Adrenal gland (tissue), 9 donors: ENCODE measurements at regions not wholly inside any gene's neighbourhood (a gene's known extent, or its start where the extent isn't known, plus 50 kb on each side); places are given as distances from the start of the nearest gene placed in this dataset.

ENCODE experiments used
- DNase-seq, 7 donors: peaks; one replicate each; pipeline ENCODE4 v3.0.0-alpha.2; 2019 to 2020
- H3K27ac ChIP-seq, 5 donors: fragments of 200-600 bp; sonication (generic) in 4 of 5; 1 replicate in 3 of 5; 2 replicates in 2 of 5; pipeline versions ENCODE4 v1.5.1 to v1.8.0; 2016 to 2020; ENCODE audit warnings: mild to moderate bottlenecking in 1 of 5
- H3K27me3 ChIP-seq: fragments of 200-600 bp; 2 replicates; pipeline ENCODE4 v1.8.0; 2021
- H3K36me3 ChIP-seq, 2 donors: fragments of 200-600 bp; replicated peaks in 1 of 2; 1 replicate in 1 of 2; 2 replicates in 1 of 2; pipeline versions ENCODE4 v1.5.1 to v1.8.0; 2018 to 2022
- H3K4me1 ChIP-seq, 2 donors: fragments of 200-600 bp; replicated peaks in 1 of 2; 1 replicate in 1 of 2; 2 replicates in 1 of 2; pipeline versions ENCODE4 v1.5.1 to v1.8.0; 2018 to 2021
- H3K4me3 ChIP-seq, 4 donors: fragments of 200-600 bp; sonication (generic) in 3 of 4; one replicate each; pipeline ENCODE4 v1.5.1; 2016 to 2018
- H3K9me3 ChIP-seq, 3 donors: fragments of 200-600 bp; sonication (generic) in 1 of 3; replicated peaks in 1 of 3; 1 replicate in 2 of 3; 2 replicates in 1 of 3; pipeline versions ENCODE4 v1.5.1 to v1.8.0; 2016 to 2021
- POLR2A ChIP-seq, 2 donors: fragments of 450-650 bp; IDR thresholded peaks; one replicate each; pipeline ENCODE4 v1.6.1; 2017; ENCODE audit warnings: antibody characterized with exemption in 2 of 2, mild to moderate bottlenecking in 2 of 2, moderate library complexity in 1 of 2
- WGBS, 4 donors: extraction: QIAGEN DNeasy Blood & Tissue Kit in 2 of 4; methylation state at CpG; one replicate each; pipeline versions ENCODE4 v1.1.5 to v1.1.7; 2013 to 2017; 5-methylcytosine and 5-hydroxymethylcytosine counted together
- intact Hi-C, 2 donors: fragments of 100-400 bp; cut with DNase I; formaldehyde crosslinking; loops; one replicate each; pipeline versions ENCODE4 v1.14.1 to v1.15.0; 2022 to 2023
- TF ChIP-seq, protein P1 (sequence below), 6 experiments: fragments of 450-650 bp in 4 of 6; fragments of 200-600 bp in 2 of 6; sonication (generic) in 1 of 6; IDR thresholded peaks; 1 replicate in 5 of 6; 2 replicates in 1 of 6; pipeline versions ENCODE4 v1.5.1 to v1.8.0; 2016 to 2021; ENCODE audit warnings: antibody characterized with exemption in 6 of 6, mild to moderate bottlenecking in 2 of 6, moderate library complexity in 1 of 6
- donor health status: healthy with polysubstance abuse.
- donor health status: Bipolar disorder and iron deficiency.
- donor health status: DM: yes; HTN: yes; CAD: no.
- donor health status: DM: no; HTN: no; CAD: no.
- donor health status: DM: no; HTN: no; CAD: no.

DNA sequence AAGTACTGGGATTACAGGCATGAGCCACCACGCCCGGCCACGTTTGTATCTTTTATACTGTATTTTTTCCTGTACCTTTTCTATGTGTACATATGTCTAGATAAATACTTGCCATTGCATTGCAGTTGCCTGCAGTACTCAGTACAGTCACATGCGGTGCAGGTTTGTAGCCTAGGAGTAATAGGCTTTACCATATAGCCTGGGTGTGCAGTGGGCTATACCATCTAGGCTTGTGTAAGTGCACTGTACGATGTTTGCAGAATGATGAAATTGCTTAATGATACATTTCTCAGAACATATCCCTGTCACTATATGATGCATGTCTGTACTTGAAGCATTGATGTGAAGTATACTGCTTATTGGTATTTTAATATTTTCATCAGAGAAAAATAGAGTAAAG, 115.4 kb upstream of the PUDP start:
- Histone ChIP-seq H3K9me3 (no peaks in the 10 kb centered on the region), H3K27me3 (no peaks in the 10 kb centered on the region), H3K36me3 (no peaks in the 10 kb centered on the region), H3K4me1 (no peaks in the 10 kb centered on the region), H3K4me3 (no peak overlapping the region), H3K27ac (no peak overlapping the region)
- no peak for DNase-seq
- 93 to 97% (median 95%) methylated on average over 5 of the region's 5 CpGs for WGBS, 4 donors
- intact Hi-C loops: no loop called here
- TF ChIP-seq POLR2A (IDR thresholded peaks at IDR 0.05): no peak
- TF ChIP-seq, protein P1, sequence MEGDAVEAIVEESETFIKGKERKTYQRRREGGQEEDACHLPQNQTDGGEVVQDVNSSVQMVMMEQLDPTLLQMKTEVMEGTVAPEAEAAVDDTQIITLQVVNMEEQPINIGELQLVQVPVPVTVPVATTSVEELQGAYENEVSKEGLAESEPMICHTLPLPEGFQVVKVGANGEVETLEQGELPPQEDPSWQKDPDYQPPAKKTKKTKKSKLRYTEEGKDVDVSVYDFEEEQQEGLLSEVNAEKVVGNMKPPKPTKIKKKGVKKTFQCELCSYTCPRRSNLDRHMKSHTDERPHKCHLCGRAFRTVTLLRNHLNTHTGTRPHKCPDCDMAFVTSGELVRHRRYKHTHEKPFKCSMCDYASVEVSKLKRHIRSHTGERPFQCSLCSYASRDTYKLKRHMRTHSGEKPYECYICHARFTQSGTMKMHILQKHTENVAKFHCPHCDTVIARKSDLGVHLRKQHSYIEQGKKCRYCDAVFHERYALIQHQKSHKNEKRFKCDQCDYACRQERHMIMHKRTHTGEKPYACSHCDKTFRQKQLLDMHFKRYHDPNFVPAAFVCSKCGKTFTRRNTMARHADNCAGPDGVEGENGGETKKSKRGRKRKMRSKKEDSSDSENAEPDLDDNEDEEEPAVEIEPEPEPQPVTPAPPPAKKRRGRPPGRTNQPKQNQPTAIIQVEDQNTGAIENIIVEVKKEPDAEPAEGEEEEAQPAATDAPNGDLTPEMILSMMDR (IDR thresholded peaks at IDR 0.05): no peak

DNA sequence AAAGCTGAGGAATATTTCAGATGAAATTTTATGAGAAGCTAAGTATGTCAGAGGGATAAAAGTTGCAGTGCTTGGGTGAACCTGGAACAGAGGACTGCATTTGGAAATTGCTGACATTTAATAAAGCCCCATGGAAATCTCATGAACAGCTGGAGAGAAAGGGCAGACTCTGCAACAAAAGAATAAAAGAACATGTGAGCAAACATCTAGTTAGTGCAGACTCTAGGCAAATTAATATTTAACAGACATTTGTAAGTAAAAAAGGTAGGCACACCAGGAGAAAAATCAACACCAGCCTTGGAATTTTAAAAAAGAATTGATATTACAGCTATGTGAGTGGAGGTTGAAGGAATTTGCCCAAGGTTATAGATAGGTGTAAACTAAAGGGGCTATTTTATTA, 114.6 kb upstream of the PUDP start:
- H3K27ac ChIP-seq: no peak overlapping the region
- DNase-seq: no peak
- no peak overlapping the region for H3K4me3 ChIP-seq
- TF ChIP-seq, protein P1 (IDR thresholded peaks at IDR 0.05): no peak
- no peaks in the 10 kb centered on the region for H3K36me3 ChIP-seq
- H3K4me1 ChIP-seq: no peaks in the 10 kb centered on the region
- intact Hi-C loops: no loop called here
- H3K27me3 ChIP-seq: no peaks in the 10 kb centered on the region
- H3K9me3 ChIP-seq: no peaks in the 10 kb centered on the region

DNA sequence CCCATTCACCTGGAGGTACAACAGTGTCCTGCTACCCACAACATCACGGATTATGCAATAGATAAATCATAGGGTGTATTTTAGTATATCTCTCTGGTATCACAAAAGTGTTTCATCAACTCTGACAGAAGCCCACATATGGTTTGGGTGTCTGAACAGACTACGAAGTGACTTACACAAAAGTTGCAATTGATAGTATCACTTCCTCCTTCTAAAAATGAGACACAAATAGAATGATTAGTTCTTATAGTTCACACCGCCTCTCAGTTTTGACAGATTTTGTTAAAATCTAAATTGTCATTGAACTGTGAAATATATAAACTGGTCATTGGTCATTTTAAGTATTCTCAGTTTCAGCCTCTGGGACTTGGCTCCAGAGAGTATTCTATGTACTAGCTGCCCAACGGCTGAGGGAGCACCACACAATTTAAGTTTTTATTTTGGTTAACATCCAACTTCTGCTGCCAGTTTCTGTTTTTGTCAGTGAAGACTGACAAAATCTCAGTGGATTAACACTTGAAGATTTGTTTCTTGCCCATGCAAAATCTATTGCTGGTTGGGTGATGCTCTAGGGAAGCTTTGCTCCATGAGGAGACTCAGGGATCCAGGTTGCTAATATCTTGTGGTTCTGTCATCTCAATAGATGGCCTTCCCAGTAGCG, 113.8 kb upstream of the PUDP start:
- TF ChIP-seq, protein P1 (IDR thresholded peaks at IDR 0.05): no peak
- no peak for TF ChIP-seq POLR2A (IDR thresholded peaks at IDR 0.05)
- Histone ChIP-seq H3K36me3 (no peaks in the 10 kb centered on the region), H3K9me3 (no peaks in the 10 kb centered on the region), H3K4me3 (no peak overlapping the region), H3K27me3 (no peaks in the 10 kb centered on the region), H3K4me1 (no peaks in the 10 kb centered on the region), H3K27ac (no peak overlapping the region)
- no peak for DNase-seq
- 78 to 88% (median 81%) methylated on average over 4 to 5 of the region's 5 CpGs for WGBS, 4 donors
- intact Hi-C loops: no loop called here

DNA sequence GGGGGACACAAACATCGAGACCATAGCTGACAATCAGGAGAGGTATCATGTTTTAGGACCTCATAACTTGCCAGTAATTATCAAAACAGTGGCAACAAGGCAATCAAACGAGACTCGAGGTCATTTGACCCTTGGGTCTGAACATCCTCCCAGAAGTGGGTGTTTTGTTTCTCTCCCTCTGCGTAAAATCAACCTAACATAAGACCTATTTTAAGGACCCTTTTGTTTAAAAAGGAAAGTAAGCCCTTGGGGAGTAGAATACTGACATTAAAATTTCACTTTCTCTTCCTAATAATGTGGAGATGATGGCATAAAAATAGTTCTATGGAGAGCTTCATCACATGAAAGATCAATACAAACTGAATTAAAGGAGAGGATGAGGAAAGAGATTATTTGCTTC, 106.2 kb upstream of the PUDP start:
- H3K27me3 ChIP-seq: no peaks in the 10 kb centered on the region
- no peak overlapping the region for H3K27ac ChIP-seq
- intact Hi-C loops: no loop called here
- TF ChIP-seq, protein P1 (IDR thresholded peaks at IDR 0.05): no peak
- TF ChIP-seq POLR2A (IDR thresholded peaks at IDR 0.05): no peak
- WGBS, 4 donors: 75 to 82% (median 80%) methylated on average over 4 of the region's 4 CpGs
- no peaks in the 10 kb centered on the region for H3K4me1 ChIP-seq
- H3K4me3 ChIP-seq: no peak overlapping the region
- H3K9me3 ChIP-seq: no peaks in the 10 kb centered on the region
- H3K36me3 ChIP-seq: no peaks in the 10 kb centered on the region
- no peak for DNase-seq
